OCI-LY7 (cell line): ENCODE measurements at regions not wholly inside any gene's neighbourhood (a gene's known extent, or its start where the extent isn't known, plus 50 kb on each side); places are given as distances from the start of the nearest gene placed in this dataset.

ENCODE experiments used
- BruUV-seq: library from RNA; stranded (reverse); fragments of 400-500 nt; replicated peaks from 2 replicates; lab custom pipeline; 2021; lab: Mats Ljungman, UMichigan
- CTCF ChIA-PET: fragments of 300-600 bp; sonication (Branson Sonifier 250); formaldehyde crosslinking; loops from one replicate; lab custom pipeline; 2022; ENCODE audit warnings: antibody characterized with exemption; ENCODE audit not compliant: unreplicated experiment; lab: Charles Lee
- POLR2A ChIA-PET: fragments of 300-600 bp; sonication (Branson Sonifier 250); formaldehyde crosslinking; loops from one replicate; lab custom pipeline; 2022; ENCODE audit warnings: antibody characterized with exemption; lab: Charles Lee
- DNase-seq: peaks from one replicate; pipeline ENCODE4 v3.0.0-alpha.2; 2015; ENCODE audit warnings: low spot score
- H2AFZ ChIP-seq: fragments of 200-600 bp; sonication (generic), shearing (Covaris generic); 2 replicates; pipeline ENCODE4 v1.6.1; 2014; ENCODE audit warnings: mild to moderate bottlenecking, antibody characterized with exemption, low read length, moderate library complexity
- H3K27ac ChIP-seq: fragments of 200-600 bp; sonication (generic); 2 replicates; pipeline ENCODE4 v1.5.1; 2014; ENCODE audit warnings: mixed run types, low read depth, mild to moderate bottlenecking, moderate library complexity, low read length, inconsistent platforms; ENCODE audit not compliant: poor library complexity, severe bottlenecking
- H3K36me3 ChIP-seq: fragments of 200-600 bp; sonication (generic); 2 replicates; pipeline ENCODE4 v1.6.1; 2014; ENCODE audit warnings: mild to moderate bottlenecking, antibody characterized with exemption, low read length, moderate library complexity, mixed read lengths; ENCODE audit not compliant: insufficient read depth
- H3K4me1 ChIP-seq: fragments of 200-600 bp; sonication (generic); 2 replicates; pipeline ENCODE4 v1.5.1; 2014; ENCODE audit warnings: mild to moderate bottlenecking, low read length; ENCODE audit not compliant: insufficient read depth, poor library complexity, severe bottlenecking
- H3K4me2 ChIP-seq: fragments of 200-600 bp; sonication (generic); 2 replicates; pipeline ENCODE4 v1.6.1; 2014; ENCODE audit warnings: mild to moderate bottlenecking, low read length
- H3K4me3 ChIP-seq: fragments of 200-600 bp; sonication (generic); 2 replicates; pipeline ENCODE4 v1.5.1; 2014; ENCODE audit warnings: mild to moderate bottlenecking, low read depth, low read length; ENCODE audit not compliant: poor library complexity, severe bottlenecking
- H3K79me2 ChIP-seq: fragments of 200-600 bp; sonication (generic); 2 replicates; pipeline ENCODE4 v1.6.1; 2016; ENCODE audit warnings: low read depth, mild to moderate bottlenecking, low read length, moderate library complexity, mixed read lengths; ENCODE audit not compliant: insufficient read depth
- H3K9me2 ChIP-seq: fragments of 200-600 bp; sonication (generic); 2 replicates; pipeline ENCODE4 v1.6.1; 2016; ENCODE audit warnings: mild to moderate bottlenecking, low read length, mixed read lengths; ENCODE audit not compliant: insufficient read depth
- H3K9me3 ChIP-seq: fragments of 200-600 bp; sonication (generic); 2 replicates; pipeline ENCODE4 v1.6.1; 2014; ENCODE audit warnings: mild to moderate bottlenecking, mixed run types, low read length, mixed read lengths
- H4K20me1 ChIP-seq: fragments of 200-600 bp; sonication (generic); 2 replicates; pipeline ENCODE4 v1.6.1; 2014; ENCODE audit warnings: mild to moderate bottlenecking, antibody characterized with exemption, low read length, moderate library complexity, mixed read lengths; ENCODE audit not compliant: insufficient read depth
- EZH2phosphoT487 ChIP-seq: fragments of 200-600 bp; sonication (generic); IDR thresholded peaks from 2 replicates; pipeline ENCODE4 v1.6.1; 2018; ENCODE audit warnings: low read depth, borderline replicate concordance, mild to moderate bottlenecking, mixed run types, antibody characterized with exemption, low read length, moderate library complexity, mixed read lengths
- intact Hi-C: fragments of 100-400 bp; cut with micrococcal nuclease; formaldehyde crosslinking; loops from one replicate; pipeline ENCODE4 v1.10.0; 2022; ENCODE audit not compliant: unreplicated experiment
- TF ChIP-seq, protein P1 (sequence below): fragments of 200-600 bp; sonication (generic); conservative IDR thresholded peaks from 2 replicates; pipeline ENCODE4 v1.5.1; 2014; ENCODE audit warnings: mild to moderate bottlenecking, antibody characterized with exemption, low read length, moderate library complexity, mixed read lengths

DNA sequence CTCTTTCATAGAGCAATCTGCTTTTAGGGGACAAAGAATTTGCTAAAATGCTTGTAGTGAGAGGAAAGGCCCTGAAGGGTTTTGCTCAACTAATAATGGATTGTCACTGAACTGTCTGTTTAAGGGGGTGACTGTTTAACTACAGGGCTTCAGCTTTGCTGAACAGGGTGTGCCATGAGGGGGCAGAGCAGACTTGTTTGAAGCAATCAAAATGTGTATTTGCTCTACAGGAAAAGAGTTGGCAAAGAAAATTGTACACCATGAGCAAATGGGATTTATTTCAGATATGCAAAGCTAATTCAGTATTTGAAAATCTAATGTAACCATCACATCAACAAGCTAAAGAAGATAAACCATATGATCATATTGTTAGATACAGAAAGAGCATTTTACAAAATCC, 154.3 kb downstream of the GABRG2 start:
- ChIA-PET POLR2A (interaction anchor here (0.6 kb wide), 1 partner anchor 25 kb away, joined by 3 read pairs; no protein-coding TSS in a partner anchor), CTCF (no interaction called here)
- BruUV-seq, result no TSS peak
- no peak for DNase-seq
- H3K9me3 ChIP-seq, result no peaks in the 10 kb centered on the region
- no peak overlapping the region for H2AFZ ChIP-seq
- no peak overlapping the region for H3K27ac ChIP-seq
- H3K79me2 ChIP-seq, result no peaks in the 10 kb centered on the region
- no peak overlapping the region for H3K4me3 ChIP-seq
- intact Hi-C loops, result no loop called here
- TF ChIP-seq, protein P1, sequence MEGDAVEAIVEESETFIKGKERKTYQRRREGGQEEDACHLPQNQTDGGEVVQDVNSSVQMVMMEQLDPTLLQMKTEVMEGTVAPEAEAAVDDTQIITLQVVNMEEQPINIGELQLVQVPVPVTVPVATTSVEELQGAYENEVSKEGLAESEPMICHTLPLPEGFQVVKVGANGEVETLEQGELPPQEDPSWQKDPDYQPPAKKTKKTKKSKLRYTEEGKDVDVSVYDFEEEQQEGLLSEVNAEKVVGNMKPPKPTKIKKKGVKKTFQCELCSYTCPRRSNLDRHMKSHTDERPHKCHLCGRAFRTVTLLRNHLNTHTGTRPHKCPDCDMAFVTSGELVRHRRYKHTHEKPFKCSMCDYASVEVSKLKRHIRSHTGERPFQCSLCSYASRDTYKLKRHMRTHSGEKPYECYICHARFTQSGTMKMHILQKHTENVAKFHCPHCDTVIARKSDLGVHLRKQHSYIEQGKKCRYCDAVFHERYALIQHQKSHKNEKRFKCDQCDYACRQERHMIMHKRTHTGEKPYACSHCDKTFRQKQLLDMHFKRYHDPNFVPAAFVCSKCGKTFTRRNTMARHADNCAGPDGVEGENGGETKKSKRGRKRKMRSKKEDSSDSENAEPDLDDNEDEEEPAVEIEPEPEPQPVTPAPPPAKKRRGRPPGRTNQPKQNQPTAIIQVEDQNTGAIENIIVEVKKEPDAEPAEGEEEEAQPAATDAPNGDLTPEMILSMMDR, result 0 out of 2 replicates have a peak, but pooled peaks have one; percentile 12
- TF ChIP-seq EZH2phosphoT487, result no peak
- H3K4me2 ChIP-seq, result no peak overlapping the region
- H3K9me2 ChIP-seq, result no peaks in the 10 kb centered on the region
- H3K4me1 ChIP-seq, result no peaks in the 10 kb centered on the region
- H3K36me3 ChIP-seq, result no peaks in the 10 kb centered on the region
- no peaks in the 10 kb centered on the region for H4K20me1 ChIP-seq

DNA sequence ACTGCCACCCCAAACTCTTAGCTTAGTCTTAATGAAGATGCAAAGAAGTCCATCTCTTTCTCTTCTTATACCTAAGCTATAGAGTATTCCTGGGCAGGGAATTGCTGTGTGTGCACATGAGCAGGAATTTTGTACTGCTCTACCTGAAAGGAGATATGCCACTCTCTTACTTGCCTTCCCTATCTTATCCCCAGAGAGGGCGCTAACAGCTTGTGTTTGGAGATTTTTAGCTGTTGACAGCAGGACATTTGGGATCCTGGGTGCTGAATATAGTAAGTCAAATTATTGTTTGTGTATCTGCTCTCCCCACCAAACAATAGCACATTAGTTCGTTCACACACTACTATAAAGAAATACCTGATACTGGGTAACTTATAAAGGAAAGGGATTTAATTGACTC, 159.5 kb downstream of the GABRG2 start:
- H3K79me2 ChIP-seq, result no peaks in the 10 kb centered on the region
- TF ChIP-seq, protein P1, result peak; percentile 23; the same call in 1 of the 2 replicates
- TF ChIP-seq EZH2phosphoT487, result no peak
- H3K9me3 ChIP-seq, result no peaks in the 10 kb centered on the region
- no peaks in the 10 kb centered on the region for H3K9me2 ChIP-seq
- POLR2A ChIA-PET, result no interaction called here
- no peaks in the 10 kb centered on the region for H3K4me1 ChIP-seq
- DNase-seq, result no peak
- no peak overlapping the region for H3K4me2 ChIP-seq
- BruUV-seq, result no TSS peak
- H2AFZ ChIP-seq, result no peak overlapping the region
- no peak overlapping the region for H3K27ac ChIP-seq
- intact Hi-C loops, result no loop called here
- no peaks in the 10 kb centered on the region for H3K36me3 ChIP-seq
- no peaks in the 10 kb centered on the region for H4K20me1 ChIP-seq
- no peak overlapping the region for H3K4me3 ChIP-seq
- CTCF ChIA-PET, result interaction anchor here (0.6 kb wide), 1 partner anchor 1182 kb away, joined by 3 read pairs; no protein-coding TSS in a partner anchor

DNA sequence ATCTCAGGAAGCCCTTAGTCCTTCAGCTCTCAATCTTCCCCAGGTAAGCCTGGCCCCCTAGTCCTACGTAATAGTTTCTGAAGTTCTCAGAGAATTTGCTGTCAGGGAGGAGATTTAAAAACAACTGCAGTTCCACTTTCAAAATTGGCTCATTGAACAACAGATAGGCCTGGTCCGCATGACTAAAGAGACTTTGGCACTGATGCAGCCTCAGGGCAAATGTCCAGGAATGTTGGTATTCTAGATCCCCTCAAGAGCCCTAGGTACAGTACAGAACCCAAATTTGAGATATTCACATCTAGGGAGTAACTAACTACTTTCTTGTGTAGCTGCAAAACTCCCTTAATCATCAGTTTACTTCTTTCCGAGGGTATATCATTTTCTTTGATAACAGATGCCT, 162.8 kb downstream of the GABRG2 start:
- TF ChIP-seq, protein P1, result no peak
- no peak for TF ChIP-seq EZH2phosphoT487
- H2AFZ ChIP-seq, result no peak overlapping the region
- H3K79me2 ChIP-seq, result no peaks in the 10 kb centered on the region
- no peak overlapping the region for H3K4me3 ChIP-seq
- POLR2A ChIA-PET, result interaction anchor here (1.2 kb wide), 1 partner anchor 16 kb away, joined by 3 read pairs; no protein-coding TSS in a partner anchor
- no peaks in the 10 kb centered on the region for H3K36me3 ChIP-seq
- intact Hi-C loops, result no loop called here
- CTCF ChIA-PET, result no interaction called here
- no TSS peak for BruUV-seq
- H3K9me2 ChIP-seq, result no peaks in the 10 kb centered on the region
- no peak for DNase-seq
- H3K4me1 ChIP-seq, result no peaks in the 10 kb centered on the region
- H3K27ac ChIP-seq, result no peak overlapping the region
- no peaks in the 10 kb centered on the region for H3K9me3 ChIP-seq
- no peak overlapping the region for H3K4me2 ChIP-seq
- H4K20me1 ChIP-seq, result no peaks in the 10 kb centered on the region
